ENCODE measurements at regions not wholly inside any gene's neighbourhood (a gene's known extent, or its start where the extent isn't known, plus 50 kb on each side); places are given as distances from the start of the nearest gene placed in this dataset. TPM values are rescaled to one million over a fixed set of nuclear protein-coding genes. Genes with fewer than 3 reads are reported as not detected.

DNA sequence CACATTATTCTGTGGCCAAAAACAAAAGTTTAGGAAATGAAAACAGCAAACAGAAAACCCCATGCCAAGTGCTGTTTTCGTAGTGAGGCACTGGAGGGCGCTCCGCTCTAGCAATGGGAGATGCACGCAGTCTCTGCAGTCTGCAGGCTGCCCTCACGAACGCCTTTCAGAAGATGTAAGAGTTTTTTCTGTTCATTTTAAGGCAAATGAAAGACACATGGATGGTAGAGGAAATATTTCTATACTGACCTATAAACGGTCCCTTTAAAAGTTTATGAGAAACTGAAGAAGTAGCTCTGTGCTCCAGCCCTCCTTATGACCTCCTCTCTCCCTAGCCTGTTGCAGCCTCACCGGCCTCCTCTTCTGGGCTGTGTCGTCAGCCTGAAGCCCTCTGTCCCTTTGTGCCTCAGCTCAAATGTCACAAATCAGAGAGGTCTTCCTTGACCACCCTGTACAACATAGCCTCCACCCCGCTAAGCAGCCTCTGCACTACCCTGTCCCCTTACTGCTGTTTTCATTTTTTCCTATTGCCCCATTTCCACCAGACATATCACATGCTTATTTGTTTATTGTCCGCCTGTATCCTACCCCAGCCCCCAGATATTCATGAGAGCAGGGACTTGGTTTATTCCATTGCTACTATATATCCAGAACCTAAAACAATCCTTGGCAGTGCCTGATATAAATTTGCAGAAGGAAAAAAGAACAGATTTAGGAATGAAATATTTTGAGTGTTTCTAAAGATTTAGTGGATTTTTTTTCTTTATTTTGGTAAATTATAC lies 116.4 kb downstream of the TM9SF2 start:
- peak in 1 of 2 experiments; percentile 15 for DNase-seq
- CTCF ChIA-PET, result interaction anchor here (0.7 kb wide), 1 partner anchor 58 kb away, joined by 6 read pairs; no protein-coding TSS in a partner anchor
- Histone ChIP-seq H3K9me3 (no peaks in the 10 kb centered on the region), H3K4me1 (peaks cover 4% of the 10 kb centered on the region; the same call in 1 of the 2 replicates), H3K36me3 (ENCODE audit: control insufficient read depth, insufficient read depth, low read length) (no peaks in the 10 kb centered on the region), H3K27me3 (replicated peaks; ENCODE audit: control insufficient read depth, insufficient read depth, low read length) (no peaks in the 10 kb centered on the region), H3K4me3 (ENCODE audit: low read depth, low read length) (no peak overlapping the region)
- BruUV-seq (replicated peaks), result no TSS peak
- intact Hi-C loops (cut with micrococcal nuclease; ENCODE audit: unreplicated experiment), result no loop called here
- TF ChIP-seq, protein P1, sequence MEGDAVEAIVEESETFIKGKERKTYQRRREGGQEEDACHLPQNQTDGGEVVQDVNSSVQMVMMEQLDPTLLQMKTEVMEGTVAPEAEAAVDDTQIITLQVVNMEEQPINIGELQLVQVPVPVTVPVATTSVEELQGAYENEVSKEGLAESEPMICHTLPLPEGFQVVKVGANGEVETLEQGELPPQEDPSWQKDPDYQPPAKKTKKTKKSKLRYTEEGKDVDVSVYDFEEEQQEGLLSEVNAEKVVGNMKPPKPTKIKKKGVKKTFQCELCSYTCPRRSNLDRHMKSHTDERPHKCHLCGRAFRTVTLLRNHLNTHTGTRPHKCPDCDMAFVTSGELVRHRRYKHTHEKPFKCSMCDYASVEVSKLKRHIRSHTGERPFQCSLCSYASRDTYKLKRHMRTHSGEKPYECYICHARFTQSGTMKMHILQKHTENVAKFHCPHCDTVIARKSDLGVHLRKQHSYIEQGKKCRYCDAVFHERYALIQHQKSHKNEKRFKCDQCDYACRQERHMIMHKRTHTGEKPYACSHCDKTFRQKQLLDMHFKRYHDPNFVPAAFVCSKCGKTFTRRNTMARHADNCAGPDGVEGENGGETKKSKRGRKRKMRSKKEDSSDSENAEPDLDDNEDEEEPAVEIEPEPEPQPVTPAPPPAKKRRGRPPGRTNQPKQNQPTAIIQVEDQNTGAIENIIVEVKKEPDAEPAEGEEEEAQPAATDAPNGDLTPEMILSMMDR (IDR thresholded peaks at IDR 0.05; ENCODE audit: insufficient read depth in 1 of 2, low read depth in 1 of 2, low read length in 1 of 2, severe bottlenecking in 1 of 2, unreplicated experiment in 1 of 2), result peak; percentile 35 to 56
- Mint-ChIP-seq H3K4me1 (ENCODE audit: low read depth, unreplicated experiment) (no peaks in the 10 kb centered on the region), H3K4me3 (ENCODE audit: unreplicated experiment) (no peak overlapping the region), H3K27me3 (ENCODE audit: insufficient read depth, unreplicated experiment) (no peaks in the 10 kb centered on the region), H3K36me3 (ENCODE audit: insufficient read depth, unreplicated experiment) (no peaks in the 10 kb centered on the region), H3K27ac (ENCODE audit: unreplicated experiment) (no peak overlapping the region), H3K9me3 (ENCODE audit: unreplicated experiment) (no peaks in the 10 kb centered on the region)
- POLR2A ChIA-PET, result no interaction called here

DNA sequence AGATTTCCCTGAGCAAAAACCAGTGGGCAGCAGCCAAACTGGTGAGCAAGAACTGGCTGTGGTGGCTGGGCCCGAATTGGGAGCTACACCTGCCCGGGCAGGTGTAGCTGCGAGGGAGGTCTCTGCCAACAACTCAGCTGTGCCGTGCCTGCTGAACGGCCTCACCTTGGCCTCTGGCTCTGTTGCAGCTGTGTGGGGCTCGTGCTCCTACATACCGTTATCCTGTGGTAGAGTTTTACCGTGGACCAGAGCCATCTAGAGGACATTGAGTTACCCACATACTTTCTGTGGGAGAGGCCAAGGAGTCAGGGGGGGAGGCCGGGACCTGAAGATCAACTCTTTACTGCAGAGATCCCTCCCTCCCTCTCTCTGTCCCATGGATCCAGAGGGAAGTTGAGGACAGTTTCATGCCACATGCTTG lies 113.2 kb downstream of the TM9SF2 start:
- Mint-ChIP-seq H3K27ac (ENCODE audit: unreplicated experiment) (no peak overlapping the region), H3K4me3 (ENCODE audit: unreplicated experiment) (no peak overlapping the region), H3K27me3 (ENCODE audit: insufficient read depth, unreplicated experiment) (no peaks in the 10 kb centered on the region), H3K4me1 (ENCODE audit: low read depth, unreplicated experiment) (no peaks in the 10 kb centered on the region), H3K36me3 (ENCODE audit: insufficient read depth, unreplicated experiment) (no peaks in the 10 kb centered on the region), H3K9me3 (ENCODE audit: unreplicated experiment) (no peaks in the 10 kb centered on the region)
- CTCF ChIA-PET, result interaction anchor here (0.5 to 1.1 kb wide), 2 partner anchors 36 to 413 kb away, joined by 4 to 7 read pairs; no protein-coding TSS in a partner anchor
- intact Hi-C loops (cut with micrococcal nuclease; ENCODE audit: unreplicated experiment), result loop anchor here (1.0 kb wide), 3 partner anchors 36 to 172 kb away; no protein-coding TSS in a partner anchor
- TF ChIP-seq, protein P1 (IDR thresholded peaks at IDR 0.05; ENCODE audit: insufficient read depth in 1 of 2, low read depth in 1 of 2, low read length in 1 of 2, severe bottlenecking in 1 of 2, unreplicated experiment in 1 of 2), result peak in 1 of 2 experiments; percentile 70
- no peak overlapping the region for H3K4me3 ChIP-seq (ENCODE audit: low read depth, low read length)
- no peaks in the 10 kb centered on the region for H3K36me3 ChIP-seq (ENCODE audit: control insufficient read depth, insufficient read depth, low read length)
- no peaks in the 10 kb centered on the region for H3K9me3 ChIP-seq
- BruUV-seq (replicated peaks), result no TSS peak
- POLR2A ChIA-PET, result no interaction called here
- H3K4me1 ChIP-seq, result peaks cover 3% of the 10 kb centered on the region; the same call in 1 of the 2 replicates
- peak; percentile 47 to 49 for DNase-seq
- no peaks in the 10 kb centered on the region for H3K27me3 ChIP-seq (replicated peaks; ENCODE audit: control insufficient read depth, insufficient read depth, low read length)

Small RNA genes lying in the stretch of these regions (microRNA-seq; reads per million reads assigned to microRNA genes)
- gene MIR4306, result not detected
